ENCODE measurements at regions not wholly inside any gene's neighbourhood (a gene's known extent, or its start where the extent isn't known, plus 50 kb on each side); places are given as distances from the start of the nearest gene placed in this dataset.

GRCh38 chr10:10779511-10779910 is 238.2 kb upstream of the CELF2 start:
- TF ChIP-seq CTCF (IDR thresholded peaks at IDR 0.05) (no peak), POLR2A (IDR thresholded peaks at IDR 0.05) (no peak), POLR2AphosphoS5 (IDR thresholded peaks at IDR 0.05) (no peak)
